Keratinocyte (primary cell): ENCODE measurements at regions not wholly inside any gene's neighbourhood (a gene's known extent, or its start where the extent isn't known, plus 50 kb on each side); places are given as distances from the start of the nearest gene placed in this dataset.

Source experiments
- CTCF ChIP-seq, 3 experiments: IDR thresholded peaks in 1 of 3; conservative IDR thresholded peaks in 1 of 3; optimal IDR thresholded peaks in 1 of 3; 2 replicates in 2 of 3; 3 replicates in 1 of 3; pipeline versions ENCODE3 to v1.5.1; 2011; ENCODE audit warnings: low read length in 3 of 3, mild to moderate bottlenecking in 3 of 3, moderate library complexity in 2 of 3, control low read depth in 1 of 3, inconsistent platforms in 1 of 3; ENCODE audit not compliant: insufficient read depth in 2 of 3; ENCODE audit errors: extremely low read depth in 1 of 3
- EZH2 ChIP-seq: IDR thresholded peaks from one replicate; pipeline ENCODE4 v1.6.1; 2012; ENCODE audit warnings: inconsistent platforms, mild to moderate bottlenecking, low read length, moderate library complexity

DNA sequence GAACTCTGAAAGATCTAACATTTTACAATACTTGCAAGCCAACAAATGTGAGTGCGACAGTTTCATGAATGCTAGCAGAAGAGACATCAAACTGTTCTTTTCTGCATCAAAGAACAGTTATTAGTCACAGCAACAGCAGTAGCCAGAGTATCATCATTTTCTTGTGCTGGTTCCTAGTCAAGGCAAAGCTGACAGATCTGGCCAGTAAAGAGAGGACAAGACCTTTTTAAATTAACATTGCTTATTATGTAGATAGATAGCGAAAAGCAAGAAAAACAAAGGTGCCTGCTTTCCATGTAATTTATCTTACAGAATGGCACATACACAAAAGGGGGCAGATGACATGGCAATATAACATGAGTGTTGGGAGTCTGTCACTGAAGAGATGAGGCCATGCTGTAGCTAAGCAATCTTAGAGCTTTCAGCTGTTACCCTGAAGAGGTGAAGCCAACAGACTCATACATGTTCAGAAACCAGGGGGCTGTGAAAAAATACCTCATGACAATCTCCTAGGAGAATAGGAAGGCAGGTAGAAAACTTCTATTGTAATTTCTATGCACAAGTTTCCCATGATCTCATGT is 626.6 kb upstream of the TYRP1 start:
- TF ChIP-seq CTCF (optimal IDR thresholded peaks at IDR 0.05 in 1 of 3, IDR thresholded peaks at IDR 0.05 in 1 of 3, conservative IDR thresholded peaks at IDR 0.05 in 1 of 3; ENCODE audit: extremely low read depth in 1 of 3, insufficient read depth in 2 of 3, low read length in 3 of 3) (no peak), EZH2 (no peak)
